GM12874 (cell line): ENCODE measurements at regions not wholly inside any gene's neighbourhood (a gene's known extent, or its start where the extent isn't known, plus 50 kb on each side); places are given as distances from the start of the nearest gene placed in this dataset.

Experiments
- CTCF ChIP-seq: IDR thresholded peaks from 2 replicates; pipeline ENCODE4 v1.5.1; 2011; ENCODE audit warnings: low read depth, mild to moderate bottlenecking, control low read depth, low read length, moderate library complexity; ENCODE audit not compliant: insufficient read depth

GRCh38 chr7:52684388-52684787 is 351.0 kb upstream of the POM121L12 start:
- no peak for TF ChIP-seq CTCF

- no peak for TF ChIP-seq CTCF
These were observed 352.4 kb upstream of the POM121L12 start for GRCh38 chr7:52682993-52683392.

- TF ChIP-seq CTCF = no peak
These were observed 364.7 kb upstream of the POM121L12 start for GRCh38 chr7:52670608-52671225.

GRCh38 chr7:52669031-52669430 is 366.4 kb upstream of the POM121L12 start:
- no peak for TF ChIP-seq CTCF

GRCh38 chr7:52668435-52668834 is 367.0 kb upstream of the POM121L12 start:
- no peak for TF ChIP-seq CTCF

- TF ChIP-seq CTCF = no peak
These were observed 376.3 kb upstream of the POM121L12 start for GRCh38 chr7:52659178-52659577.

GRCh38 chr7:52656098-52656497 is 379.3 kb upstream of the POM121L12 start:
- no peak for TF ChIP-seq CTCF
